Smooth muscle cell (in vitro differentiated cells): ENCODE measurements at regions not wholly inside any gene's neighbourhood (a gene's known extent, or its start where the extent isn't known, plus 50 kb on each side); places are given as distances from the start of the nearest gene placed in this dataset.
"Not testable (repeated sequence)": the region's sequence is repeated elsewhere in the genome, so short reads cannot be mapped to it uniquely, and the experiment has no call there.

Experiments
- DNase-seq: peaks from one replicate; lab custom pipeline; 2025; ENCODE audit not compliant: unreplicated experiment; lab: John Stamatoyannopoulos, UW
- H2AFZ ChIP-seq: fragments of 200-600 bp; sonication (generic); 2 replicates; pipeline ENCODE4 v1.6.0; 2016; ENCODE audit warnings: antibody characterized with exemption, low read depth, mild to moderate bottlenecking
- H3F3A ChIP-seq: fragments of 200-600 bp; sonication (generic); 2 replicates; pipeline ENCODE4 v1.6.0; 2017; ENCODE audit warnings: antibody characterized with exemption, low read depth
- H3K27ac ChIP-seq: fragments of 200-600 bp; sonication (generic); 2 replicates; pipeline ENCODE4 v1.5.1; 2016; ENCODE audit warnings: low read depth, mild to moderate bottlenecking
- H3K27me3 ChIP-seq: fragments of 200-600 bp; sonication (generic); 2 replicates; pipeline ENCODE4 v1.6.1; 2016; ENCODE audit warnings: low read depth, mild to moderate bottlenecking
- H3K36me3 ChIP-seq: fragments of 200-600 bp; sonication (generic); 2 replicates; pipeline ENCODE4 v1.5.1; 2016; ENCODE audit warnings: low read depth
- H3K4me1 ChIP-seq: fragments of 200-600 bp; sonication (generic); 2 replicates; pipeline ENCODE4 v1.5.1; 2016; ENCODE audit warnings: low read depth
- H3K4me2 ChIP-seq: fragments of 200-600 bp; sonication (generic); 2 replicates; pipeline ENCODE4 v1.6.0; 2016; ENCODE audit warnings: mild to moderate bottlenecking
- H3K4me3 ChIP-seq: fragments of 200-600 bp; sonication (generic); 2 replicates; pipeline ENCODE4 v1.5.1; 2016; ENCODE audit warnings: mild to moderate bottlenecking
- H3K79me2 ChIP-seq: fragments of 200-600 bp; sonication (generic); 2 replicates; pipeline ENCODE4 v1.6.0; 2016; ENCODE audit warnings: low read depth, mild to moderate bottlenecking
- H3K9ac ChIP-seq: fragments of 200-600 bp; sonication (generic); 2 replicates; pipeline ENCODE4 v1.6.0; 2016; ENCODE audit warnings: low read depth
- H3K9me3 ChIP-seq: fragments of 200-600 bp; sonication (generic); replicated peaks from 2 replicates; pipeline ENCODE4 v1.5.1; 2016; ENCODE audit warnings: low read depth
- H4K20me1 ChIP-seq: fragments of 200-600 bp; sonication (generic); 2 replicates; pipeline ENCODE4 v1.6.0; 2016; ENCODE audit warnings: low read depth
- WGBS: methylation state at CpG from one replicate; pipeline ENCODE4 v1.1.7; 2016; ENCODE audit warnings: low lambda C conversion rate; 5-methylcytosine and 5-hydroxymethylcytosine counted together

GRCh38 chr21:8377093-8377841, 2144.1 kb upstream of the TPTE start:
- H3K27ac ChIP-seq, H3K27me3 ChIP-seq, H3K79me2 ChIP-seq, H3K4me2 ChIP-seq, H2AFZ ChIP-seq, H3K9ac ChIP-seq, H3K4me1 ChIP-seq, H3K9me3 ChIP-seq, H4K20me1 ChIP-seq, H3K36me3 ChIP-seq, DNase-seq, H3F3A ChIP-seq, H3K4me3 ChIP-seq: not testable (repeated sequence)
- no CpG with 5 or more reads among the region's 22 CpGs for WGBS

GRCh38 chr21:8380419-8381079, 2140.8 kb upstream of the TPTE start:
- not testable (repeated sequence) for H3K79me2 ChIP-seq, H3F3A ChIP-seq, H3K4me3 ChIP-seq, H2AFZ ChIP-seq, H3K36me3 ChIP-seq, H3K9me3 ChIP-seq, H3K27me3 ChIP-seq, H4K20me1 ChIP-seq, H3K4me1 ChIP-seq, H3K9ac ChIP-seq, DNase-seq, H3K27ac ChIP-seq, H3K4me2 ChIP-seq
- WGBS: no CpG with 5 or more reads among the region's 21 CpGs

GRCh38 chr21:8388169-8388939, 2133.0 kb upstream of the TPTE start:
- not testable (repeated sequence) for H4K20me1 ChIP-seq, H3K4me3 ChIP-seq, H3K27me3 ChIP-seq, H3K27ac ChIP-seq, H3K36me3 ChIP-seq, H3K9ac ChIP-seq, H3K79me2 ChIP-seq, H3K4me2 ChIP-seq, H3K9me3 ChIP-seq, H2AFZ ChIP-seq, DNase-seq, H3F3A ChIP-seq, H3K4me1 ChIP-seq
- no CpG with 5 or more reads among the region's 107 CpGs for WGBS

GRCh38 chr21:8388940-8389238, 2132.5 kb upstream of the TPTE start:
- not testable (repeated sequence) for H3K27me3 ChIP-seq, H3F3A ChIP-seq, DNase-seq, H4K20me1 ChIP-seq, H3K79me2 ChIP-seq, H3K9ac ChIP-seq, H3K36me3 ChIP-seq, H3K9me3 ChIP-seq, H3K4me2 ChIP-seq, H2AFZ ChIP-seq, H3K4me1 ChIP-seq, H3K4me3 ChIP-seq, H3K27ac ChIP-seq
- WGBS: no CpG with 5 or more reads among the region's 40 CpGs

GRCh38 chr21:8390550-8391171, 2130.7 kb upstream of the TPTE start:
- H3K27ac ChIP-seq, DNase-seq, H3K4me3 ChIP-seq, H3F3A ChIP-seq, H2AFZ ChIP-seq, H4K20me1 ChIP-seq, H3K79me2 ChIP-seq, H3K9ac ChIP-seq, H3K4me1 ChIP-seq, H3K27me3 ChIP-seq, H3K4me2 ChIP-seq, H3K9me3 ChIP-seq, H3K36me3 ChIP-seq: not testable (repeated sequence)
- no CpG with 5 or more reads among the region's 97 CpGs for WGBS

GRCh38 chr21:8394380-8394779, 2127.0 kb upstream of the TPTE start:
- not testable (repeated sequence) for H3K79me2 ChIP-seq, H3F3A ChIP-seq, H4K20me1 ChIP-seq, H3K27me3 ChIP-seq, H3K9me3 ChIP-seq, H3K4me2 ChIP-seq, H2AFZ ChIP-seq, H3K27ac ChIP-seq, DNase-seq, H3K4me1 ChIP-seq, H3K4me3 ChIP-seq, H3K9ac ChIP-seq, H3K36me3 ChIP-seq
- no CpG with 5 or more reads among the region's 59 CpGs for WGBS

- not testable (repeated sequence) for H3K9ac ChIP-seq, H3K27ac ChIP-seq, H2AFZ ChIP-seq, H3K27me3 ChIP-seq, H3K4me3 ChIP-seq, H3F3A ChIP-seq, H3K4me1 ChIP-seq, H3K9me3 ChIP-seq, H3K4me2 ChIP-seq, DNase-seq, H4K20me1 ChIP-seq, H3K79me2 ChIP-seq, H3K36me3 ChIP-seq
- no CpG with 5 or more reads among the region's 71 CpGs for WGBS
Measured at GRCh38 chr21:8395992-8396391, 2125.4 kb upstream of the TPTE start.

- WGBS: no CpG with 5 or more reads among the region's 66 CpGs
- H3K79me2 ChIP-seq, H3K27ac ChIP-seq, H3K9ac ChIP-seq, H3K4me1 ChIP-seq, DNase-seq, H2AFZ ChIP-seq, H3F3A ChIP-seq, H3K9me3 ChIP-seq, H3K36me3 ChIP-seq, H3K4me3 ChIP-seq, H3K4me2 ChIP-seq, H4K20me1 ChIP-seq, H3K27me3 ChIP-seq: not testable (repeated sequence)
Measured at GRCh38 chr21:8398870-8399437, 2122.4 kb upstream of the TPTE start.
